8988T (cell line): ENCODE measurements at regions not wholly inside any gene's neighbourhood (a gene's known extent, or its start where the extent isn't known, plus 50 kb on each side); places are given as distances from the start of the nearest gene placed in this dataset.
"Not testable (repeated sequence)": the region's sequence is repeated elsewhere in the genome, so short reads cannot be mapped to it uniquely, and the experiment has no call there.

Experiments used
- DNase-seq: peaks from one replicate; pipeline ENCODE4 v3.0.0; 2011

DNA sequence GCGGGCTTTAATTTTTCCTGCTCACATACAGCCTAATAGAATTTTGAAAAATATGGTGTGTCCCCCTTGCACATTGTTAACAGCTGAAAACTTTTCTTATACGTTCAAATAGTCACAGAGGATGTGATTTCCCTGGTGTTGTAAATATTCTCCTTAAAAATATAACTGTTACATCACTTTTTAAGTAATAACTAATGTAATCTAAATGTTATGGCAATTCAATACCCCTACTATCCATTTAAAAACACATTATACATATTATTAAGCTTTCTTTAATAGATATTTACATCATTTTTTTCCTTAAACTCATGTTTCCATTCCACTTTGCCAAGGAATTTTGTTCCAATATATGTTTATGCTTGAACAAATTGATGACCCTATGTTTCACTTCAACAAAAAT is 85.5 kb upstream of the S1PR1 start:
- no peak for DNase-seq

DNA sequence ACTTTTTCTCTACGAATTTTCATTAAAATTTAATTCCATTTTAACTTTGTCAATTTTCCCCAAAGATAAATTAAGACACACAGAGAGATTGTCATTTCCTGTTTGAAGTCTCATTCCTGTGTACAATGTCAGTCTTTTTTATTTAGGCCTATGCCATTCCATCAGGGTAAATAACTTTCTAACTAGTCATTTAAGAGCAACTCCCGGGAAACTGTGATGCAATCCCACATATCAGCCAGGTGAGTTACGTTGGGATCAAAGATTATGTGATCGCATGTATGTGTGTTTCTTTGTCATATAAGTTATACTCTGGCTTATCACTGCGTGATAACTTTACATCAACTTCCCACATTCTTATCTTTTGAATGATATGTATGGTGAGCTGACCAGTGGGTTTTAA is 86.1 kb upstream of the S1PR1 start:
- no peak for DNase-seq

DNA sequence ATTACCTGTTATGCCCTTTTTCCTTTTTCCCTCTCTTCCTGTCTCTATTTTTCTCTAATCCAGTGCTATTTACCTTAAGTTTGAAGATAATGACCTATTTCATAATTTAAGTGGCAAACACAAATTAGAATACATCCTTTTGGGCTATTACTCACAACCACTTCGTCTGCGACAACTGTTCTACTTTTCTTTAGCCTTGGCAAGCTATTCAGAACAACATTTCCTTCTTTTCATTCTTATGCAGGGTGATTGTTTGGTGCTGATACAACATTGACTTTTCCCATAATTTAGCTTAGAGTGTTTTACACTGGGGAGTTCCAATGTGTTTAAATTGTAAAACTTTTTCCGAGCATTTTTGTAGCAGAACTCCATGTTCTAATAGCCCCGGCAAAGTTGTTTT is 86.6 kb upstream of the S1PR1 start:
- DNase-seq, result no peak

DNA sequence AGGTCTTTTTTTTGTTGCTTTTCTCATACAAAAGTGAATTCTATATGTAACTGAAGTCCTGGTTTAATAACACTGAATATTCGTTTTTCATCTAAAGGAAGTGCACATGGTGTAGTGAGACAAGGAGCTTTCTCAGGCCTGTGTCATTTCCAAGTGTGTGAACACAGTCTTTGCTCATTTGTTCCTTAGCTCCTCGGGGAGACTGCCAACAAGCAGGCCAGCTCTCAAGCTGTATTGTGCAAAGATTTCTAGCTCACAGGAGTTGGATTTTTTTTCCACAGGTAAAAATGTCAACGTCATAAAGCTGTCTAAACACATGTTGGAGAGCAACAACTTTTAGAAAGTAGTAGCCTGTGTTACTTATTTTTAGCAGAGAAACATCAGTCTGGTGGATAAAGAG is 87.8 kb upstream of the S1PR1 start:
- no peak for DNase-seq

DNA sequence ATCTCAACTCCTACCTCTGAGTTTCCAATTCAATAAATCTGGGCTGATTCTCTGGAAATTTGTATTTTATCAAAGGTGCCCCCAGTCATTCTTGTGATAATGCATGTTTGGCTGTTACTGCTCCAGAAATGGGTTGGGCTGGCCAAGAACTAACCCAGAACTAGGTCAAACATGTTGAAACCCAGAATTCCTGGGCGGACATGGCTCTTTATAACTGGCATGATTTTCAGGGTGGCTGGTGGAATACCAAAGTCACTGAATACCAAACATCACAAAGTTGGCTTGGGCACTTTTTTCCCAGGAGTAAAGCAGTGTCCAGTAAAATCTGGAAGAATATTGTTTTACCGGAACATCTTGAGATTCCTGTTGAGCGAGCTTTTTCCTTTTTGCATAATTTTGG is 89.4 kb upstream of the S1PR1 start:
- no peak for DNase-seq

DNA sequence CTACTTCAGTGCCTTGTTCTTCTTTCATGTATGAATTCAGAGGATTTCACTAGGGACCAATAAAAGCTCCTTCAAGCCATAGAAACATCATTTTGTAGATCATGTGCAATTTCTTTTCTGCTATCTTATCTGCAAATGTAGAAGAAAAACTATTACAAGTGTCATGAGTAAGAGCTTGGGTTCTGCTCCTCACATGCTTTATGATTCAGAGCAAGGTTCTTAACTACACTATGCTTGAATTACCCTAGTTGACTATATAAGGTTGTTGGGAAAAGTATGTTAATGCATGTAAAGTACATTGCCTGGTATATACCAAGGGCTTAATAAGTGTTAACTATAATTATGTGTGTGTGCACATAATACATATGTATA is 91.4 kb upstream of the S1PR1 start:
- DNase-seq, result no peak

DNA sequence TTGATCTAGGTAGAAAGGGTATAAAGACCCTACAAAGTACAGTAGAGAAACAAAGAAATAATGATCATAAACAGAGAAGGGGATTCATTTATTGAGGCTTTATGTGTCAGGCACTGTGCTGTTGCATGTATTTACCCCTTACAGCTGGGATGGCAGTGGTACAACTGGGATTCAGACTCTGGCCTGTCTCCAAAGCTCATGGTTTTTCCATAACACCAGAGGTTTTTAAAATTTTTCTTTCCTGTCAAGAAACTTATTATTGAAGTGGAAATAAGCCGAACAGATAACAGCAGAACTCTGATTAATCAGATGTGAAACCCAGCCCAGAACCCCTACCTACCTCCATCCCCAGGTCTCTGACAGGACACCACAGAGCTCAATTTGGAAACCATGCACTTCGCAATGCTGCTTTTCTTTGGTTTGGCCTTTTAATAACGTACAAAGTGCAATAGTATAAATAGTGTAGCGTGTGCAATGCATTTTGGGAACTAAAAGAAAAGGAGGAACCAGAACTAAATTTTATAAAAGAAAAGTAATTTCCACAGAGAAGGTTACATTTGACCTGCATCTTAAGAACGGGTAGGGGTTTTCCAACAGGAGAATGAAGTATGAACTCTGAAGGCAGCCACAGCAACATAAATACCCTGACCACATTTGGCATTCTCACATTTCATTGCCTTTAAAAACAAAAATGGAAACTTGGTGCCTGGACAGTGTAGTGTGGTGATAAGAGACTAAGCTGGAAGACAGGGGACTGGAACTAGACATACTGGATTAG is 92.0 kb upstream of the S1PR1 start:
- no peak for DNase-seq

DNA sequence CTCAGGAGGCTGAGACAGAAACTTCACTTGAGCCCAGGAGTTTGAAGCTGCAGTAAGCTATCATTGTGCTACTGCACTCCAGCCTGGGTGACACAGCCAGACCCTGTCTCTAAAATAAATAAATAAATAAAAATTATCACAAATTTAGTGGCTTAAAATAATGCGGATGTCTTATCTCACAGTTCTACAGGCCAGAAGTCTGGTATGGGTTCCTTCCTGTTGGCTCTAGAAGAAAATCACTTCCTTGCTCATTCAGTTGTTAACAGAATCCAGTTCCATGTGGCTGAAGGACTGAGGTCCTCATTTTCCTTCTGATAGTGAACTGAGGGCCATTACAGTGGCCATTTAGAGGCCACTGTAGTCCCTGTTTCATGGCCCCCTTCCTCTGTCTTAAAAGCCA is 94.6 kb upstream of the S1PR1 start:
- DNase-seq, result no peak

DNA sequence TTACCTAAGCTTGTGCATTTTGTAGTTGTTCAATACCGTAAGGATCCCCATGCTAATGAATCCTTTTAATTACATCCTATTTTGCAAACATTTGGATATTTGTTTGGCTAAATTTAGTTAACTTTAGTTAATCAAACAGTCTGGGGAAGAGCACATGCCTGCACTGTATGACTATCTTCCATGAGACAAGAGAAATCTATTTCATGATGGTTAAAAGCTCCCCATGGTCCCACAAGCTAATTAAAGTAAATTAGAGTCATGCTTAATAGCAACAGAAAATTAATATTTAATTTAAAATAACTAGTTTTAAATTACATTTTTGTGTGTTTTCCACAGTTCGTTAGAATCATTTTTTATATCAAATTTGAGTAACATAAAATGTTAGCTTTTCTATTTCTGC is 95.4 kb upstream of the S1PR1 start:
- DNase-seq, result no peak

DNA sequence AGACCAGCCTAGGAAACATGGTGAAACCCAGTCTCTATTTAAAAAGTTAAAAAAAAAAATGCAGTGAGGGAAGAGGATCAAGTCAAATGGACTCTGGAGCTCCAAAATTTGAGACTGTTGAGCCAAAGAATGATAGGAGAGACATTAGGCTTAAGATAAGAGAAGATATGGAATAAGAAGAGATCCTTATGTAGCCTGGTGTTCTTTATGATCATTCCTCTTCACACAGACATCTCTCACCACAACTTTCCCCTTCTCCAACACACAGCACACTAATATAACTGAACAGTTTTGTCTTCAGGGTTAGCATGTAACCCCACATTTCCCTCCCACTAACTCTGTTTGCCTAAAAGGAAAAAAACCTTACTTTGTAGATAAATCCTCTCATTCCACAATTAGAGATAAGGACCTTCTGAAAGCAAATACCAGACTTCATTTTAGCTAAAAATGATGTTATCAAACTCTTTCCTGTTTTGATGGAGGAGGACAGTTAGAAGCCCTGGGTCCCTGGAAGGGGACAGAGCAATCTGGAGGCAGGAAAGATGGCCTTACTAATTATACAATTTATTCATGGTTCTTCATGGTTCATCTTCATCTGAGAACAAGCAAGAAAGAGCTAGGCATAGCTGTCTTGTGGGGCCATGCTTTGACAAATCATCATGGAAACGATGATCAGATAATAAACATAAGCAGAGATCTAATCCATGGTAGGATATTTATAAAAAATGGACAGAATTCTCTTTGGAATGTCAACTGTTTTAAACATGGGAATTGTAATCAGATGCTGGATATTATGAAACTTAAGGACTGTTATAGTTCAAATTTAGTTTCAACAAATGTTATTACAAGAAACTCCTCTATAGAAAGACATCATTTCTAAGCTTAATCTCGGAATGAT is 96.7 kb upstream of the S1PR1 start:
- DNase-seq, result no peak

DNA sequence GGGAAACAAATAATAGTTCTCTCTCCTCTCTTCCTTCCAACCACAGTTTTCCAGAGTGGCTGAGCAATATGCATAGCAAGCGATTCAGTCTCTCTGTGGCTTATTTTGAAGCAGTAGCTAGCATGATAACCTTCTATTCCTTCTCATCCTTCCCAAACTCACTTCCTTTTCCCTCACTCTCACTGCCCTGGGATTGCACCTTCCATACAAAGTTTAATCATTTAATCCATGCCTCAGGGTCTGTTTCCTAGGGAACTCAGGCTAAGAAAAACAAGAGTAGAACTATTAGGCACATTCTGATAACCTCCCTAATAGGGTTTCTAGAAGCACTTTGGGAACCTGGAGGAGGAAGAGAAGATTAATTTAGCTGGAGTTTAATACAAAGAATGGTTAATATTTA is 97.7 kb upstream of the S1PR1 start:
- no peak for DNase-seq

DNA sequence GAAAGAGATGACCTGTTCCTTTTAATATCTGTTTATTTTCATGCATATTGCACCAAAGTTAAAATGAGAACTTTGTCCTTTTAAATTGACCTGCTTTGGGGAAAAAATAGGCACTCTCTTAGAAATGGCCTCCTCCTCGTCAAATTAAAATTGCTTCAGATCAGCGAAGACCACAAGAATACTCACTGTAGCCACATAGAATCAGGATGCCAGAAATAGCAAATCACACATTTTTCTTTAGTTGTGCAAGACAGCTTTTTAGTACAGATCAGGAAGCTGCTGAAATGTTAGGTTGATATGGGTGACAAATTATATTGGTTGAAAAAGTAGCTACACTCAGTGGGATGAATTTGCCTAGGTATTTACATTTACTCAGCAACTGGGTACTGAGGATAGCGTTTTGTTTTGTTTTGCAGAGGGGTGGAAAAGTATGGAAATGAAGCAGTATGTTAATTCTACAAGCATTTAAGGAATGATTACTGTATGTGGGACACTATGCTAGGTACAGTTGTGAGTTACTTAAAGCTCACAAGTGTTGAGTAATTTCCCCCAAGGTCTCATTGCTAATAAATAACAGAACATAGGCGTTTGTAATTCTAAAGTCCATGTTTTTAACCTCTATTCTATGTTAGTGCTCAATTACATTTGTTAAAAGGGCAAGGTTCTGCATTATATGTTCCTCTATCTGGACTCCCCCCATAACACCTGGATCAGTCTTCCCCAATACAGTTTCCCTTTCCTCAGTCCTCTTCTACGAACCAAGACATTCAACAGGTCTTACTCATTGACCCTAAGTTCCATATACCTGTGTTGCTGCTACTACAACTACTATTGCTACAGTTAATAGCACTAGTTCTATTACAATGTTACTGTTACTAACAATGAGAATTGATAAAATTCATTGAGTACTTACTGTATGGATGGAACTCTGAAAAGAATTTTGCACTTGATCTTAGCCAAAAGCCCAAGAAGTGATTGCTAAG is 99.4 kb upstream of the S1PR1 start:
- DNase-seq, result no peak

DNA sequence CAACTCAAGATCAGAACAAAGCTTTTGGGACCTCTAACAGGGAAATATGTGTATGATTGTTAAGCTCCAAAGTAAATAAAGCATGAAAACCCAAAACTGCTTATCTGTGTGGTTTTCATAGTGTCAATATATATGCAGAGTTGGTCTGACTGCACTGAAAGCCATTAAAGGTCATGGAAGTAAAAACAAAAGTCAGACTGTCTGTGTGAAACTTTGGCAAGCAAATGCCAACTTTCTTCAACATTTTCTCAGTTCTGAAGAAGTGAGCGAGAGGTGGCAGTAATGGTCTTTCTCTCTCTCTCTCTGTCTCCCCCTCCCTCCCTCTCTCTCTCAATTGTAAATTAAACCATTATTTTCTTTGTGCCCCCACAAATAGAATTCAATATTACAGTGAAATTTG is 100.1 kb upstream of the S1PR1 start:
- no peak for DNase-seq

DNA sequence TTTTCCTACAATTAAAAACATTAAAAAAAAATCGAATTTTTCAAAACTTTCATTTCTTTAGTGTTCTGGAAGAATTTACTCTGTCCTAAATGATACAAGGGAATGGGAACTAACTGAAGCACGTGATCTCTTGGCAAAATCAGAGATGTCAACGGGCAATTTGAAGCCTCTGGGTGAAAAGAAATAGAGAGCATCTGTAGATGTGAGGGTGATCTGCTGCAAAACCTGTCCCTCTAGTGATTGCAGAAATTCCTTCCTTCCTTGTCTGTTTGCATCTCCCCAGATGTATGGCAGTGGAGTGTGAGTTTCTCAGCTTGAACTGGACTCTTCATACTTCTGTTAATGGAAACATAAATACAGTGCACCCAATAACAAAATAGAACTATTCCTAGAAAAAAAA is 100.5 kb upstream of the S1PR1 start:
- no peak for DNase-seq

DNA sequence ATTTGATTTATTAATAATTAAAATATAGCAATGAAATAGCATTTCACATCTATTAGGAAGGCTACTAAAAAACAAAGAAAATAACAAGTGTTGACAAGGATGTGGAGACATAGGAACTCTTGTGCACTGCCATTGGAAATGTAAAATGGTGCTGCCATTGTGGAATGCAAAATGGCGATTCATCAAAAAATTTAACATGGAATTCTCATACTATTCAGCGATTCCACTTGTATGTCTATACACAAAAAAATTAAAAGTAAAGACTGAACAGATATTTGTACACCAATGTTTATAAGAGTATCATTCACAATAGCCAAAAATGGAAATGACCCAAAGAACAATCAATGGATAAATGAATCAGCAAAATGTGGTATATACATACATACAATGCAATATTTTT is 101.3 kb upstream of the S1PR1 start:
- DNase-seq, result no peak

DNA sequence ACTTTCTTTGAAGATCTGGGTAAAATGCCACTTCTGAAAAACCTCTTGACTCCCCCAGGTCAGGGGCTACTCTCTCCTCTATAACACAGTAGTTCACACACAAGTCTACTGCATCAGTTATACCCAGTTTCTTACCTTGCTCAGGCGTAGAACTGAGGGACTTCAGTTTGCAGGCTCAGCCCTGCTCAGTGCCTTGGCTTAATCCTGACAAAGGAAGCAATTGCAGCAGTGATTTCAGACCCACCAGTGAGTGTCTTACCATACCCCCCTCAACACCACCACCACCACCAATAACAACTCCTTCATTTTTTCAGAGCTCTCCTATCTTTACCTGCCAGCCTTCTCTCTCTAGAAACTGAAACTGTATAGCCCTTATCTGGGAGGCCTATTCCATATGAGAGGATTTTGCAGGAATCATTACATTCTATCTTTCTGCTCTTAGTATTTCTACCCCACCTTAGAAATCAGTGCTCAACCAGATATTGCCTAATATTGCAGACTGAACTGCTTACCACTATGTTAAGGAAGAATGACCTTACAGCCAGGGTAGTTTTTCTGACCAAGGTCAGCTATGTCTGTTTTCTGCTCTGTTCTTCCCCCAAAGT is 105.5 kb upstream of the S1PR1 start:
- no peak for DNase-seq

DNA sequence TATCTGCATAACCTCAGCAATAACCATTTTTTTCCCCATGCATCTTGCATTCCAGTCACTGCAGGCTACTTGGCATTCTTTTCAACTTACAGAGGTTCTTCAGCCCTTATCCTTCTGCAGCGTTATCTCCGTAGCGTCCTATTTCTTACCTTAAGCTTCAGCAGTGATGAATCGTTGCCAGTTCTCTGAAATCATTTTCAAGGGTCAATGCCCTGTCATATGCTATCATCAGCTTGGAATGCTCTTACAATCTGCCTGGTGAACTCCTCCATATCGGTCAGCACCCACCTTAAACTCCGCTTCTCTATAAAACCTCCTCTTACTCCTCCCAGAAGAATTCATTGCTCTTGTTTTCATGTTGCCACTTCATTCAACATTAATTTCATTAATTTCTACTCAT is 105.1 kb upstream of the DPH5 start:
- no peak for DNase-seq

DNA sequence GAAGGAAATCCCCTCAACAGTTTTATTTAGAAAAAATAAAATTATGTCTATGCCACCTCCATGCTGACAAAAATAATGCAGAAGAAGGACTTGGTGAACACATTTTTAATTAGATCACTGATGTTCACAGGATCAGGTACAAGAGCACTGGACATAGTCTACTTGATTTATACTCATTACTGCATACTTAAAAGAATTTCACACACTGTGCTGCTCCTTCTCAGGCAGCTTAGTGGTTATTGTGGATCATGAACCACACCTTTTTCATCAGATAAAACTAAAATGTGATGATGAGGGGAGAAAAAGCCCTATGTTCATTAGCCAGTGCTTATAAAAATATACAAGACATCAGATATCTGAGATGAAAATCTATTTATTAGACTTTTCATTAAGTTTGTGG is 103.3 kb upstream of the DPH5 start:
- DNase-seq, result no peak

DNA sequence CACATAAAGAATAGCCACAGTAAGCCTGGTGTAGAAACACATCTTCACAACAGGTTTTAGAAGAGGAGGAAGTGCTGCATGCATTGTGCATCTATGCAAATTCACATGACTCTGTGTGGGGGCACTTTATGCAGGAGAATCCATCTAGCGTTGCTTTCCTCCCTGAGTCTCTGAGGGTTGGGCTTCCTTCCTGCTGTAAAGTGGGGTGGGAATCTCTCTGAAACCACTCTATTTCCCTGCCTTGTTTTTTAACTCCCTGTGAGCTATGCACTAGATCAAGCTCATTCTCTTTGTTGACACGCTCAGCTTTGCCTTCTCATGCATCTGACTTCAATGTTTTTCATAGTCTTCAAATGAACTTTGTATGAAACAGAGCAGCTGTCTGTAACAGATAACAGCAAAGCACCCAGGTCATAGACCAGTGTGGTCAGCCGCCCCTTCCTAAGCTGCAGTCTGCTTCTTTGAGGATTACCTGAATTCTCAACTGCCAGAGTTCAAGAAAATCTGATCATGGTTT is 102.7 kb upstream of the DPH5 start:
- no peak for DNase-seq

DNA sequence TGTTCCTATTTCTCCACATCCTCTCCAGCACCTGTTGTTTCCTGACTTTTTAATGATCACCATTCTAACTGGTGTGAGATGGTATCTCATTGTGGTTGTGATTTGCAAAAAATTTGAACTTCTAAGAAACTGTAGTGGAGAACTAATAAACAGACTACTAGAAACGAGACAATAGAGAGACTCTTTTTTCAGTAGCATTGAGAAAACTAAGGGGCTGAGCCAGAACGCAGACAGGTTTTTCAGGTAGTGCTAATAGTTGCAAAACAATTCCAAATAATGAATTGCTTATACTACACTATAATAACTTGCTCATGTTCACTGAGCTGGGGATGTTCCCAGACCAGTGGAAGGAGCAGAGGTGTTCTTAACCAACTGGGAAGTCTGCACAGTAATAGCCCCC is 98.8 kb upstream of the DPH5 start:
- DNase-seq, result no peak

DNA sequence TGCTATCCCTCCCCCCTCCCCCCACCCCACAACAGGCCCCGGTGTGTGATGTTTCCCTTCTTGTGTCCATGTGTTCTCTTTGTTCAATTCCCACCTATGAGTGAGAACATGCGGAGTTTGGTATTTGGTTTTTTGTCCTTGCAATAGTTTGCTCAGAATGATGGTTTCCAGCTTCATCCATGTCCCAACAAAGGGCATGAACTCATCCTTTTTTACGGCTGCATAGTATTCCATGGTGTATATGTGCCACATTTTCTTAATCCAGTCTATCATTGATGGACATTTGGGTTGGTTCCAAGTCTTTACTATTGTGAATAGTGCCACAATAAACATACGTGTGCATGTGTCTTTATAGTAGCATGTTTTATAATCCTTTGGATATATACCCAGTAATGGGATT is 98.3 kb upstream of the DPH5 start:
- not testable (repeated sequence) for DNase-seq

DNA sequence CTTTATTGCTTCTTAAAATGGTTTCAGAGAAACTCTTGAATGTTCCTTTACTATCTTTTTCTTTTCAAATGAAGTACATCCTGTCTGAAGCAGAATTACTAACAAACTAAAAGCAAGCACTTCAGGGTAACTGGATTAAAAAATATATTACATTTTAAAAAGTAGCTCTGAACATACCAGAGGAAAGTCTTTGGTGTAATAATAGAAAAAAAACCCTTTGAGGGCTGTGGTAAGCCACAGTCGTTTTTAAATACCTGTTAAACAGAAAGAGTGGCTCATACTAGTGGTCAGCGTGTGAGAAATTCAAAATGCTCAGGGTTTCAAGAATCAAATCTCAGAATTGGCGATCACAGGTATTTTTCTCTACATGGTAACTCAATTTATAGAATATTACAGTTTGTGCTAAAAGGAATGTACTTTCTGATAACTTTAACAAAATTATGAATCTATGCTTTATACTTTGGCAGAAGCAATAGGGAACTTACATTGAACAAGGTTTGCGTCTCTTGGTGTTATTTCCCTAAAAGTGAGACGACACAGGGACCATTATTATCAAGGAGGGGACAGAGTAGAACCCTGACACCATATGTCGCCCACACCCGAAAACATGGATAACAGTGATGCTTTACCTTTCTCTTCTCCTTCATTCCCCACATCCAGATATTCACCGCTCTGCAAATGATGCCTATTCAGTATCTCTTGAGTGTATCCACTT is 97.0 kb upstream of the DPH5 start:
- no peak for DNase-seq
